Stimulated activated CD8-positive, alpha-beta memory T cell treated with anti-CD3 and anti-CD28 coated beads, Interleukin-15, amount 100 ng/mL, for 1 hour (primary cell): ENCODE measurements at regions not wholly inside any gene's neighbourhood (a gene's known extent, or its start where the extent isn't known, plus 50 kb on each side); places are given as distances from the start of the nearest gene placed in this dataset.

ENCODE experiments used
- DNase-seq: peaks from one replicate; pipeline ENCODE4 v3.0.0-alpha.2; 2020; ENCODE audit warnings: low read depth

DNA sequence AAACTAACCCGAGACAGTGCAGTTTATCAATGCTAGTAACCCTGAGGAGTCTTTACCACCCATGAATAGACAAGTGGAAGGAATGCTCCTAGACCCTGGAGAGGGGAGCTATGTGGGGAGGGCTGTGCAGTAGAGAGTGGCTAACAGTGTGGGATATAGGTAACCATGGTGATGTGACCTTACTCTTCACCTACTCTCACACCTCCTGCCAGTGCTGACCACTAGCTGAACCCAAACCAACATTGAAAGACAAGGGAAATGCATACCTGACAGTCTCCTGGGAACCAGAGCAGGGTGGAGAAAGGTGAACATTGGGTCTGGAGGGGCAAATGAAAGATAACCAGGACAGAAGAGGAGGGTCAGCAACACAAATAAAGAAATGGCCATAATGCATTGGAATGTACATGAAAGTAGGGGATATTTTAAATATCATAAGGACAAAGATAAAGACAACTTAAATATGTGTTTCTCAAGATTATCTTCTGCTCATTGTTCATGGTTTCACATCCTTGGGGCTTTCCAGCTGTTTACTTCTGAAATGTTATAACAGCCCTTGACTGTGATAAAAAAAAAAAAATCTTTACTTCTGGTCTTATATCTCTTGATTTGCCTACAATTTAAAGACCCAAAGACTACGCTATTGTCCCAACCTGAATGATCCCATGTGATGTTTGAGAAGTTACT, 983.3 kb upstream of the TENM4 start:
- DNase-seq, result no peak

DNA sequence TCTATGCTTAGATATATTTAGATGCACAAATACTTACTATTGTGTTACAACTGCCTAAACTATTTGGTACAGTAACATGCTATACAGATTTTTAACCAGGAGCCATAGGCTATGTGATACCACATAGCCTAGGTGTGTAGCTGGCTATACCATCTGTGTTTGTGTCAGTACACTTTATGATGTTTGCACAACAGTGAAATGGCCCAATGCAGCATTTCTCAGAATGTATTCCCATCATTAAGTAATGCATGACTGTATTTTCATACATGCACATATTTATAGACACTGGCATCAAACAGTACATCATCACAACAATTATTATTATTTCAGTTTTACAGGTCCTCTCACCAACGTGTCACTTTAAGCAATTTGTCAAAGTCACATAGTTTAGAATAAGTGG, 979.5 kb upstream of the TENM4 start:
- no peak for DNase-seq

DNA sequence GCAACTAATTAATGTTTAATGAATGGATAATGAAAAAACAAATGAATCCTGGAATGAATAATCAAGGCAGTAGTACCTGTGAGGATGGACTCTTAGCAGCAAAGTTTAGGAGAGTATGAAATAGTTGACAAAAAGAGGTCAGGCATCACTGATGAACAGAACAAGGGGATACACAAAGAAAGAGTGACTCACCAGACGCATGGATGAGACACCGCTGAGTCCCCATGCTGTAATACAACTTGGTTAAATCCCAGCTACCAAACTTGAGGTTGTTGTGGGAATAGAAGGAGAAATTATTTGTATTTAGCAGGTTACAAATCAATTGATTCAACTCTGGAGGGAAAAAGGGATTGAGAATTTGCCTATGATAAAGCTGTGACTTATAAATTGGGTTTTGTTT, 976.9 kb upstream of the TENM4 start:
- DNase-seq, result no peak

DNA sequence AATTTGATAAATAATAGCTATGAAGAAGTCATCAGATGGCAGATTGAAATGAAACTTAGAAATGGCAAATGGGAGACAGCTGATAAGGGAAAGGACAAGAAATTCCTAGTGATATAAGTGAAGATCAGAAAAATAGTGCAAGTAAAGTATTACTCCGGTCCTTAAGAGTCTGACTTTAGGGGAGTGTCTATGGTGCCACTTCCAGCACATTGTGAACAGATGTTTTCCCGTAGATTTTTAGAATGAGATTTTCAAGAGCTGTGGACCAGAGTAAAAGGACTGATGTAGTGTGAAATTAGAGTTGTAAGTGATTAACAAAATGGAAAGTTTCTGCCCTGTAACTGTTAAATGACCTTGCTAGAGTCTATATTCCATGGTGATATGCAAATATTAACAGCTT, 974.8 kb upstream of the TENM4 start:
- DNase-seq, result no peak

DNA sequence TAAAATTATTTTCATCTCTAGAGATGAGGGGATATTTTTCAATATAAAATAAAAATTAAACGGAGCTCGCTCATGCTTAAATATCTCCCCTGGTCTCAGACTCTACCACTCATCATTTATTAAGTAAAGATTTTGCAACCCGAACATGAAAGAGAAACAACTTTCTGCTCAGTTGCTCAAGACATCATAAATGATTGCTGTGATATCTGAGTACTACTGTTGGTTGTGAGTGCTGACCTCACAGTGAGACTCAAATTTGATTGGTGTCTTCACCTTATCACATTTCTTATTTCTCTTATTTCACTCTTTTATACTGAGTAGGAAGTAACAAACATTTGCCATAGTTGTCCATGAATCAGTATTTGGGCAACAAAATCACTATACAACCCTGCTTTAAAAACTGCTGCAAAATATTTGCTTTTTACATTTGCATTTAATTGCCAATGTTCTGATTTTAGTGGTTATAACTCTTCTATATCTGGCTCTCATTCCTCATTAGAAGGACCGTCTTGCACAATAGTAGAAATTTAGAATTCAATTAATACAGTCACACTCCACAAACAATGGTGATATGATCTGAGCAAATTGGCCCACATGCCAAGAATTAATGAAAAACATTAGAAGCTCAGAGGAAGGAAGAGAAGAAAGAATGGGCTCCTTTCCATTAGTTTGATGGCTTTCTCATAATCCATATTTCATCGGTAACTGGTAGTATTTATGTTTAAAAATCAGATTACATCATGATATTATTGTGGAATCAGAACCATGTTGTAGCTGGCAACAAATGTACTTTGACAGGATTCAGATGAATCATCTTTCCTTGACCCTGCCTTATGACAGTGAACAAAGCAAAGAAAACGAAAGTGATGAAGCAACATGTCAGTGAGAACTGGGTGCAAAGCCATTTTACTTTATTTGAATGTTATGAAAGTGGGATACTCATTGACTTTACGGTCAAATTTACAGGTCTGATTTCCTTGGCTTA, 973.6 kb upstream of the TENM4 start:
- no peak for DNase-seq

DNA sequence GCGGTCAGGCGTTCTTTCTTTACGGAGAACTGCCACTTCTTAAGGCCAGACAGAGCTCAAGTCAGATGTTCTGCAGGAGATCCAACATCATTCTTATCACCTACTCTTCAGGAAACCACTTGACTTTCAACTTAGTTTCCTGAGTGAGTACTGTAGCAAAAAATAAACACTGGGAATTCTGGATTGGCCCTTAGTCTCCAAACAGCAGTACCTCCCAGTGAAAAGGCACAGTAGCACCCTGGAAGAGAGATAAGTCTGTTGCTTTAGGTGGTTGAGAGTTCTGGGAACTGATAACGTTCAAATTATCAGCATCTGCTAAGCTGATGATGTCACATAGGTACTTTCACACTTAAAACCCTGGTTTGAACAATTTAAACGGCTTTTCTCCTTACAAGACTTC, 971.8 kb upstream of the TENM4 start:
- DNase-seq, result no peak

DNA sequence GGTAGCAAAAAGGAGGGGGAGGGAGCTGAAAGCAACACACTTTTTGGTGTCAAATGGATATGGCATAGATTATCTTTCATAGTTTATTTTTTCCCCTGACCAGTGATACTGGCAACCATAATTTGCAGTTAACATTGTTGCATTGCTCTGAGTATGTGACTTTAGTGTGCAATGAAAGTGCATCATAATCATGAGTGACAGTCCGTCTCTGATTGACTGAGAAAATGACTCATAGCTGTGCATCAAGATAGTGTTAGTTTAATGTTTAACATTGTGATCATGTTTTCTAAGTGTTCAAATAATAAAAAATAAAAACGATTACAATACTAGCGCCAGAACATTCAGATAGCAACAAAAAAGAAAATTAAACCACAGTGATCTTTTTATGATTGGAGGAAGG, 952.4 kb upstream of the TENM4 start:
- DNase-seq, result no peak

DNA sequence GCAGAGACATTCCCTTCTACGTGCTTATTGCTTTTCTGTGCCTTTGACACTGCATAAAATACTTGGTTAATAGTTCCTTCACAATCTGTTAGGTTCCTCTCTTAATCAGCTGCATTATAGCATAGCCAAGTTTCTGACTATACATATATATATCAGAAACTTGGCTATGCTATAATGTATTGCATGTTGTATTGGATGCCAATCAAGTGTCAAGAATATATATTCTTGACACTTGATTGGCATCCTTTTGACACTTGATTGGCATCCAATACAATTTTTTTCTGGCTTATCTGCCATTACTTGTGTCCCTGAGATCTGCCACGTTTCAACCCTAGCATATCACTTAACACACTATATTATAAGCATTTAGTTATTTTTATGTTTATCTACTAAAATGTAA, 949.7 kb upstream of the TENM4 start:
- no peak for DNase-seq

DNA sequence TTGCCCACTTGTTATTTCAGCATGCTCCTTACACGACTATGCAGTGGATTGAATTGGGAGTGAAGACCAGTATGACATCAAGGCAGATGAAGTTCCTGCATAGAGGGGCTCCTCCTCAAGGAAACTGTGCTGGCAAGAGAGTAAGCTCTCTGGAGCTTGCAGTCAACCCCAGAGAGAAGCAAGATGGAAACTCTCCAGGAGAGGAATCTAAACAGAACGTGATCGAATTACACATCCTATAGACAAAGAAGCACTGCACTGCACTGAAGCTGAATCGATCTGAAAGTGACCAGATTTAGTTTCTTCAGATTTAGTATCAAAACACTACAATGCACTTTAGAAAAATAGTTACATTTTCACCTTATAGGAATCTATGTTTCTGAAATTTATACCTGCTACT, 947.7 kb upstream of the TENM4 start:
- DNase-seq, result no peak

DNA sequence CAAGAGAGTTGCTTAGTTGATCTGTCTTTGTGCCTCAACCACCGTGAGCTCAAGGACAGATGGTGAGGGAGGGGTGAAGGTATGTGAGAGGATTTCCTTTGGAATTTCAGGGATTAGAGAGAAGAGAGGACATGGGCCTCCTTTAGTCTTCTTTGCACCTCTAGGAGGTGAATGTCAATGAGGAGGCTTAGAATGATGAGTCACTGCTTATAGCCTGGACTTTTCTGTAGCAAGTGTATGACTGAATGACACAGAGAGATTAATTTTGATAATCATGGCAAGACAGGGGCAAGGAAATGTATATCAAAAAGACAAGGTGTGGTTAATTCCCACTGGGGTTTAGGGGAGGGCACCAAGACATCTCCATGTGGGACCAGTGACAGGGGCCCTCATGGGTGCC, 947.3 kb upstream of the TENM4 start:
- no peak for DNase-seq

DNA sequence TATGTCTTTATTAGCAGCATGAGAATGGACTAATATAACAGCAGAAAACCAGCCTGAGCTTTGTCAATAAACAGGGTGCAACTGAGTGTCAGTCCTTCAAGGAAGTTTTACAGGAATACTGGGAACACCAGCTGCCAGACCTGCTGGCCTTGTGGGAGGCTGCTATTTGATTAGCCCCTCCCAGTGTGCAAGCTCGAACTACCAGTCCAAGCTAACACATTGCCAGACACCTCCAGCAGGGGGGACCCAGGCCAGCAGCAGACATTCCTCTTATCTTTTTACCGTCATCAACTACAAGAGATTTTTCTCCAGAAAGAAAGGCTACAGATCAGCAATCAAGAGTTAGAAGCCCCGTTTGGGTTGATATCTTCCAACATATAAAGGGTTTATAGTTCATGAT, 942.8 kb upstream of the TENM4 start:
- DNase-seq, result no peak

DNA sequence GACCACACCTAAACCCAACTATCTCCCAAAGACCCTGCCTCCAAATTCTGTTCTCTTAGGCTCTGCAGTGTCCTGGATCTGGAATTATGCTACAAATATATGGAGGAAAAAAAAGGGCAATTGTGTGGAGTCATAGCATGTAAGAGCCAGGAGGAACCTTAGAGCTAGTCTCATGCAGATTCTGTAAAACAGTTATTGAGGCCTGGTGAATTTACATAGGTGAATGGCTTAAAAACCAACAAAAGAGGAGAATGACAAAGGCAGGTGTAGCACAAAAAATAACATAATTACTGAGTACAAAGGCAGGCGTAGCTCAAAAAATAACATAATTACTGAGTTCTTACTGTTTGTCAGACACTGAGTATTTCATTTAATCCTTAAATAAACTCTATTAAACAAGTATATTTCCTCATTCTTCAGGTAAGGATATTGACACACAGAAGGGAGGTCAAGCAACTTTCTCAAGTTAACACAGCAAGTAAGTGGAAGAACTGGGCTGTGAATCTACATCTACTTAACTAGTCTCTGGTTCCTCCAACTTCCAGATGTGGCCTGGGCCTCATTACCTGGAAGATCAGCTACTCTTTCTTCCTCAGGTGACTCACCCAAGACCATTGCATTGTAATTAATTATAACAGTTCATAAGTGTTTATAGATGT, 938.9 kb upstream of the TENM4 start:
- DNase-seq, result no peak

DNA sequence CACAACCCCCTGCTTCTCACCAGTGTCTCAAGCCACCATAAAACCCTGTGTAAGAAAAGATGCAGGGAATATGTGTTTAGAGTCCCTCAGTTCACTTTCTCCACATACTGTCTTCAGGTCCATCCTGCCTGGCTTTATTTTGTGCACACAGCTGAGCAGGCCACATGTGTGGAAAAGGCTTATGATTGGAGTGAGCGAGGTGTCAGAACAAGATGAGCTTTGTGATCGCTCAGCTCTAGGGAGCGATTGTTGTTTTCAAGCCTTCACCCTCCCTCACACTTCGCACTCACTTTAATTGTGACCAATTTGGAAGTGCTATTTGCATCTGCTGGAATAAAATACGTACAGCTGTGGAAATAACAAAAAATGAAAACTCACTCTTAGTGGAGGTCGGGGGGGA, 931.1 kb upstream of the TENM4 start:
- no peak for DNase-seq

DNA sequence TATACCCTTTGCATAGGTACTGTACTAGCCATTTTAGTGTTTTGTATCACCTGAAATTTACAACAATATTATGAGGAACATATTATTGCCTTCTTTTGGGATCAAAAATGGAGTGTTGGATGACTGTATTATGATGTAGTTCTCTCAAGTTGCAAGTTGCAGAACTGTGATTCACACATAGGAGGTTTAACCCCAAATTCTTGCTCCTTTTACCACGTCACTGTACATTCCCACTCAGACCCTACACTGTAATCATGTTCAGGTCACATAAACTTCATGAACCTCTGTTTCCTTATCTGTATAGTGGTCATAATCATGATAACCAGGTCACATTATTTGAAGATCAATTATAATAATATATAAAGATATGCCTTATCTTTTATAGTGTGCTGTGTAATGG, 925.1 kb upstream of the TENM4 start:
- DNase-seq, result no peak

DNA sequence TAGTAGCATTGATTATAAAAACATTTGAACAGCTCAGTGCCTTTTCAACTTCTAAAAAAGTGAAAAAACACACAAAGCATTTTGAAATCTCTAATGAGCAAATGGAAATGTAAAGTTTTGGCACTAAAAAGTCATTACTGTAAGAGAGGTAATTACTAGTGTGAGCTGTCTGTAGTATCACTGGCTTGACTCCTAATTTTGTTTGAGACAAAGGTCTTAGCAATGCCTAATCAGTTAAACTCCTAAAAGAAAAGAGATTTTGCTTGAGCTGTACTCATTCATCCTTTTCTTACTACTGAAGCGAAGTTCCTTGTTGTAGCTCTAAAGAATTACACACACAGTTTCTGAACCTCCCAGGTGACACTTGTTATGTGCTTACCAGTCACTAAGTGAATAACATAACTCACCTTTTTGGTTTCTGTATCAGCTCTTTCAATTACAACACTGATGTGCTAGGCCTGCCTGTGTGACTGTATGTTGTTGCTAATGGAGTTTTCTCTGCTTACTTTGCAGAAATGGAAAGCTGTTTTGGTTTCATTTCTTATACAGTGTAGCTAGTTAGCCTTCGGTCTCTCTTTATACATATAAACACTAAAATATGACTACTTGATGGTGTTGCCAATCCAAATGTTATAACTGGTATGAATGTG, 924.4 kb upstream of the TENM4 start:
- no peak for DNase-seq

DNA sequence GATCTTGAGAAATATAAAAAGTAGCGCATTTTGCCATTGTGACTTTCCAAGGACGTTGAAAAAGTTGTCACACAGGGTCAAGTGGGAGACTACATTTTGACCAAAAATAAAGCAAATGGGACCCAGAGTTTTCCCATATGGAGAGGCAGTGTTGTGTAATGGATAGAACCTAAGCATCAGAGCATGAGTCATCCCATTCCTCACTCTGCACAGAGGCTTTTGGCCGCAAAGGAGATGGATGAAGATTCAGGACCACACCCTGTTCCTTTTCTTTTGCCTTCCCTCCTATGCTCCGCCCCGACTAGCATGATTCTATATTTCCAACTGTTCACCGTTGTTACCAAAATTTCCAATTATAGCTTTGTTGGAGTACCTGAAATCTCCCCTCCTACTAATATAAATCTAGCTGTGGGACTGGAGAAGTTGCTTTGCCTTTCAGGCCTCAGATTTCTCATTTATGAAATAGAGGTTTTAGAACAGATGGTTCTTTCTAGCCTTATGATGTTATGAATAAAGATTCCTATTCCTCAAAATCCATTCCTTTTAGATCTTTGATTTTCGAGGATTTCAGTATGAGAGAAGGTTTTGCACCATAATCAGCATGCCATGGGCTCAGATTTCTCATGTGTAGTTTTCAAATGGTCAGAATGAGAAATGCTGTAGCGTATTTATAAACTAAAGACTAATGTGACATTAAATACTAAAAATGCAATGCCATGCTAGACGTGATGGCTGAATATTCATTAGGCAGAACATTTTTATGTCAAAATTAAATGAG, 921.9 kb upstream of the TENM4 start:
- no peak for DNase-seq

DNA sequence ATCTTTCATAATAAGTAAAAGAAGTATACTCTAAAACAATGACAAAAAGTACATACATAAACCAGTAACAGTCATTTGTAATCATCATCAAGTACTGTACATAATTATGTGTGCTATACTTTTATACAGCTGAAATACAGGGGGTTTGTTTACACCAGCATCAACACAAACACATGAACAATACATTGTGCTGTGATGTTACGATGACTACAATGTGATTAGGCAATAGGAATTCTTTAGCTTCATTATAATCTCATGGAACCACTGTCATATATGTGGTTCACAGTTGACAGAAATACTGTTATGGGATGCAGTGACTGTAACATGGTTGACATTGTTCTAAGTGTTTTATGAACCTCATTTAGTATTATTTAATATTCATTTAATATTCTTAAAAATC, 914.4 kb upstream of the TENM4 start:
- no peak for DNase-seq

DNA sequence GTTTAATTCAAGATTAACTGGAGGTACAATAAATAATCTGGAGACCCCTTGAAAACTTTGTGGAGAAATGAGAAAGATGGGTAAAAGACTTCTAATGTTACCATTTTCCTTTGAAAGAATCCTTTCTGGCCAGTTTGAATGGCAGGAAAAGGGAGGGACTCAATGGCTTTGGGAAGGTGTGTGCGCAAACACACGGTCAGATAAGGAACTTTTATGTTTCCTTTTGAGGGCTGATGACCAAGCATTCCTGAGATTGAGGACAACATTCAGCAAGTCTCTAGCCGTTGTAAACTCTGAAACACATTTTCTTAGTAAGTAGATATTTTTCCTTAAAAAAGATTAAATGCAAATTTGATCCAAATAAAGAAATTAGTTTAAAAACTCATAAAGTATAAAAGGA, 909.7 kb upstream of the TENM4 start:
- no peak for DNase-seq

DNA sequence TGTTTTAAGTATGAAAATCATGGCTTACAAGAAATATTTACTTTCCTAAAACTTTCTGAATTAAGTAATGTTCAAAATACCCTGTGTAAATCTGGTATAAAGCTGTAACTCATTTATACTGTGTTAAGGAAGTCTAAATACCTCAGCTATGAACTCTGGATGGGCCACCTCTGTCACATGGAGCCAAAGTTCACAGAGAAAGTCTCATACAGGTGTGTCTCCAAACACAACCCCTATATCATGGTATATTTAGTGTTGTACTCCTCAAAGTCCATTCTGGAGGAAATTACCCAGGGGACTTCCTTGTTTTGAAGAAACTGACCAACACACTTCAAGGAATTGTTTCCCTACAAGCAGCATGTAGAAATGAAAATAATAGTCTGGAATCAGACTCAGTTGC, 909.2 kb upstream of the TENM4 start:
- DNase-seq, result no peak

DNA sequence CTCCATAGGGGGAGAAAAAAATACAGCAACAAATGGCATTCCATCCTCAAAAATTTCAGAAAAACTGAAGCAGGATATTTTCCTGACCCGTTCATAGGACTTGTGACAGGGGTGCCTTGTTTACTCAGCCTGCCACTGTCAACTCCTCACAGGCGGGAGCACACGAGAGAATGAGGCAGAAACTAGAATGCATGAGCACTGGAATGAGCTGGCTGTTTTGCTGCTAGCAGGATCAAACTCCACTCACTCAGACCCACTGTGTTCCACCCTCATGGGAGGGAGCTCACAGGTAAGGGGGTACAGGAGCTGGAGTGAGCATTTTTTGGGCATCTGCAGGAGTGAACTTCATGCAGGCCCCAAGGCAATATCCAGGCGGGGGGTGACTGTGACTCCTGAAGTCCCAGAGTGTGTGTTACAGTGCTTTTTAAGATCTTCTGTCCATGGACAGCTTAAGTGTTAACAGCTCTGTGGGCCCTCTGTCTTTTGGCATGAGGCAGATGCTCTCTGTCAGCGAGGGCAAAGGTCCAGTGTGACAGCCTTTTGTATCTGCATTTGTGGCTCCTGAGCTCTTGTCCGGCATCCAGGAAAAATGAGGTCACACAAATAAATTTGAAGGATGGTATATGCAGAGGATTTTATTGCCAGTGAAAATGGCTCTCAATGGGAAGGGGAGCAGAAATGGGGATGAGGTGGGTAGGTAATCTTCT, 905.7 kb upstream of the TENM4 start:
- DNase-seq, result no peak

DNA sequence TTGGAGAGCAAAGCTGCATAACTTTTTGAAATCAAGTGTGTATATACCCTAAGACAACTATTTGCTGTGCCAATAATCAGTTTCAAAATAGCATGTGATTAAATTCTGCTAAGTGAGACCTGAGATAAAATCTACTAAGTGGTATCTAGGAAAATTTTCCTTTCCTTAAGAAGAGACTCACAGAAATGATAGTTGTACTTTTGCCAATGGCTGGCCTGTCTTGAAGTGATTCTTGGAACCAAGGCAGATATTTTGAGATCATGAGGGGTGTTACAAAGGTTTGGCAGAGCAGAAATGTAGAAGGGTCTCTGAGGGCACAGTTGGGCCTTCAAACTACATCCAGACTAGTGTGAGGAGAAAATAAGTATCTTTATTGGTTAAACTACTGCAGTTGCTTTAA, 902.6 kb upstream of the TENM4 start:
- no peak for DNase-seq
